HG02678 (cell line): ENCODE measurements at regions not wholly inside any gene's neighbourhood (a gene's known extent, or its start where the extent isn't known, plus 50 kb on each side); places are given as distances from the start of the nearest gene placed in this dataset.

Experiments
- ATAC-seq: cut with Tn5 transposase; IDR thresholded peaks from one replicate; pipeline ENCODE4 v1.9.1; 2021; ENCODE audit warnings: mild to moderate bottlenecking, moderate library complexity; ENCODE audit not compliant: unreplicated experiment

- ATAC-seq: no peak
Observed at GRCh38 chr22:48369789-48370507, 1457.7 kb downstream of the BRD1 start.

DNA sequence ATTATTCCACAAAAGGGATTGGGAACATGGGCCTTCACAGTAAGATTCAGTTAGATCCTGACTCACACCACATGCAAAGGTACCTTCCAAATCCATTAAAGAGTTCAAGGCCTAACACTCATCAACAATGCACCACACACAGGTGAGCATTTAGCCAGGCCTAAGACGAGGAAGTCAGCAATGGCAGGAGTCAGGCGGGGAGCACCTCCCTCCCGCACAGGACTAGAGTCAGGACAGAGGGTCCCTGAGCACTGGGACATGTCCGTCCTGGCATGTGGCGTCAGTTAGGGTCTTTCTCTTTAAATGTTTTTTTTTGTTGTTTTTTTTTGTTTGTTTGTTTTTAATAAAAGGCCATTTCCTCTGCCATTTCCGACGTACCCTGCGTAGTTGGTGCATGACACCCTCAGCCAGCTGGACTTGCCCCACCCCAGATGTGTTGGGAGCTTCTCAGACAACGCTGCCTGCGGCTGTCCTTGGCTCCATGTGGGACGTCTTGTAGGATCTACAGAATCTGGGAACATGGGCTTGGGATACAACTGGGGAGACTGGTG is 1458.6 kb downstream of the BRD1 start:
- ATAC-seq: no peak

DNA sequence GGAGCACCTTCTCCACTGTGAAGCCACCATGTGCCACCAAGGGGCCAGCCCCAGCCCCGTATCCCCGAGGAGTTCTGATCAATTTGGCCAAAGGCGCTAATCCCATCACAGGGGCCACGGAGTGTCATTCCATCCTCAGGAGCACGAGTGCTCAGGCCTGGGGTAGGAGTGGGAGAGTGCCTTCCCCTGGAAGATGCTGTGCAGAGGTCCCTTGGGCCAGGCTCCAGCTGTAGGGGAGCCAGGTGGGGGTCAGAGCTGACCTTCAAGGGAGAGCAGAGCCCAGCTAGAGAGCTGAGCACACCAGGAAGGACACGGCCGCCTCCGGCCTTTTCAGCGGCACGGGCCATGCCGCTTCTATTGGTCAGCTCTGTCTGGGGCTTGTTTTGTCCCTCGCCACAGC is 1459.9 kb downstream of the BRD1 start:
- ATAC-seq: no peak

DNA sequence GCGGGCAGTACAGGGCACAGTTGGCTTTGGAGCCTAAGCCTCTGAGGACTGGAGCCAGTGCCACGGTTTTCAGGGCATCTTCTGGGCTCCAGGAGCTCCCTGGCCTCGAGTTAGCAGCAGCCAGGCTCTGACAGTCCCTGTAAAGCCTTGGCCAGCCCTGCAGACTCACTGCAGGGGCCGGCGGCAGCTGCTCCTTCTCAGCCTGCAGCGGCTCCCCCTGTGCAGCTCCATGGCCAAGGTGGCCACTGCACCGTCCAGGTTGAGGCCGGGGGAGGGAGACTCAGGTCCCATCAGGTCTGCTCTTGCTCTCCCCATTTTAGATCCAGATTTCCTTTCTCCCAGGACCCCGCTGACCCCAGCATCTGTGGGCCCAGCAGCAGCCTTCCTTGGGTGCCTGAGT is 1461.1 kb downstream of the BRD1 start:
- ATAC-seq: no peak

- no peak for ATAC-seq
Observed at GRCh38 chr22:48366056-48366455, 1461.6 kb downstream of the BRD1 start.

DNA sequence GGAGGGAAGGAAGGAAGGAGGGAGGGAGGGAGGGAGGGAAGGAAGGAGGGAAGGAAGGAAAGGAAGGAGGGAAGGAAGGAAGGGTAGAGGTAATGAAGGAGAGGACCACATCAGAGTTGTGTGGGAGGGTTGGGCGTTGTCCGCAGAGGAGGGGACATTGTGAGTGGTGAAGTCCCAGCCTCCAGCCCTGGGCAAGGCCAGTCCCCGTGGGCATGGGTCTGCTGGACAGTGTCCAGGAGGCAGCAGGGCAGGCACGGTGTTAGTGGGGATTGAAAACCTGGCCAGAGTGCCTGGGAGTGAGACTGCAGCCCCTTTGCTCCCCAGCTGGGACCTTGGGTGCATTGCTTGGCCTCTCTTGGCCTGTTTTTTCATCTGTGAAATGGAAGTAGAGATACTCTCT is 1462.3 kb downstream of the BRD1 start:
- ATAC-seq: no peak

GRCh38 chr22:48362721-48363404 is 1464.8 kb downstream of the BRD1 start:
- no peak for ATAC-seq

DNA sequence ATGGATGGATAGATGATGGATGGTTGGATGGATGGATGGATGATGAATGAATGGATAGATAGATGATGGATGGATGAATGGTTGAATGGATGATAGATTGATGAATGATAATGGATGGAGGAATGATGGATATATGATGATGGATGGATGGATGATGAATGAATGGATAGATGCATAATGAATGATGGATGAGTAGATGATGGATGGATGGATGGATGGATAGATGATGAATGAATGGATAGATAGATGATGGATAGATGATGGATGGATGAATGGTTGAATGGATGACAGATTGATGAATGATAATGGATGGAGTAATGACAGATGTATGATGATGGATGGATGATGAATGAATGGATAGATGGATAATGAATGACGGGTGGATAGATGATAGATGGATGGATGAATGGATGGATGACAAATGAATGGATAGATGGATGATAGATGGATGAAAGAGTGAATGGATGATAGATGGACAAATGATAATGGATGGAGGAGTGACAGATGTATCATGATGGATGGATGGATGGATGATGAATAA is 1466.5 kb downstream of the BRD1 start:
- ATAC-seq: no peak

GRCh38 chr22:48359613-48359965 is 1468.1 kb downstream of the BRD1 start:
- no peak for ATAC-seq

DNA sequence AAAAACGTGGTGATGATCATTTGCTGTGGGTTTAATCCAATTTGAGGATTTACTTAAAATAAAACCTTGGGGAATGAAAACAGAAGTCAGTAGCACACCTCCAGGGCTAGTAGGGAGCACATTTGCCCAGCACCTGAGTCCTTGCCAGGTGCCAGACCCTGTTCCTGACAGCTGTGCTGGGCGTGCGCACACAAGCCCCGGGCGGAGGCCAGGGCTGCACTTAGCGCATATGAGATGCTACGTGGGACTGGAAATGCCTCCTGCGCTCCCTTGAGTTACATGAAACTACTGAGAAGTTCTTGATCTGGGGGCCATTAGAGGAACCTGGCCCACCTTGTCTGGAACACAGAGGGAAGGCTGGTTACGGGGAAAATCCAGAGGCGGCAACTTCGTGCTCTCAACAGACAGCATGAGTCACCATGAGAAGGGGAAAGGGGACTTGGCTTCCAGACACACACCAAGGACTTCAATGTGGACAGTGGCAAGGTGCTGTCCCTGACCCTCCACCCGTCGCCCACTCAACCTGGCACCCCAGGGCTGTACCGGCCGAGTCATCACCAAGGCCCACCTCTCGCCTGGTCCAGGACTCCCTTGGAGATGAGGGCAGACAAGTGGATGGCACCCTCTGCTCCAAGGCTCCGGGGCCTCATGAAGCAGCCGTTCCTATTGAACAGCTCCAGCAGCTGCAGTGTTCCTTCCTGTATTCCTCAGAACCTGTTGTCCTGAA is 1468.6 kb downstream of the BRD1 start:
- ATAC-seq: no peak

- ATAC-seq: no peak
Observed at GRCh38 chr22:48357961-48358360, 1469.7 kb downstream of the BRD1 start.

GRCh38 chr22:48357196-48357595 is 1470.5 kb downstream of the BRD1 start:
- no peak for ATAC-seq

GRCh38 chr22:48356731-48357130 is 1470.9 kb downstream of the BRD1 start:
- no peak for ATAC-seq

DNA sequence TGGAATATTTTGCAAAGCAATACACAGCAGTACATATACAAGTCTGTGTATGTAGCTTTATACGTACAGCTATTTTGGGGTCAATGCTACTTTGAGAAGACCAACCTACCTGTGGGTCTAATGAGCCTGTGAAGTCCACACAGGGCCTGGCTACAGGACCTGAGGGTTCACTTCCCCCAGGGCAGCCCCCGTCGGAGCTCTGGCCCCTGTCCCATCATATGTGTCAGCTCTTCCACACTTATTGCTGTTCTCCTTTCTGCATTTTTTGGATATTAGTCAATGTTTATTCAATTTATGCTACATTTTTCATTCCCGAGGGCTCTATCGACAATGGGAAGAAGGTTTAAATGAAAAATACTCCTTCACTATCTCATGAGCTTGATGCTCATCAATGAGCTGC is 1473.6 kb downstream of the BRD1 start:
- ATAC-seq: no peak

DNA sequence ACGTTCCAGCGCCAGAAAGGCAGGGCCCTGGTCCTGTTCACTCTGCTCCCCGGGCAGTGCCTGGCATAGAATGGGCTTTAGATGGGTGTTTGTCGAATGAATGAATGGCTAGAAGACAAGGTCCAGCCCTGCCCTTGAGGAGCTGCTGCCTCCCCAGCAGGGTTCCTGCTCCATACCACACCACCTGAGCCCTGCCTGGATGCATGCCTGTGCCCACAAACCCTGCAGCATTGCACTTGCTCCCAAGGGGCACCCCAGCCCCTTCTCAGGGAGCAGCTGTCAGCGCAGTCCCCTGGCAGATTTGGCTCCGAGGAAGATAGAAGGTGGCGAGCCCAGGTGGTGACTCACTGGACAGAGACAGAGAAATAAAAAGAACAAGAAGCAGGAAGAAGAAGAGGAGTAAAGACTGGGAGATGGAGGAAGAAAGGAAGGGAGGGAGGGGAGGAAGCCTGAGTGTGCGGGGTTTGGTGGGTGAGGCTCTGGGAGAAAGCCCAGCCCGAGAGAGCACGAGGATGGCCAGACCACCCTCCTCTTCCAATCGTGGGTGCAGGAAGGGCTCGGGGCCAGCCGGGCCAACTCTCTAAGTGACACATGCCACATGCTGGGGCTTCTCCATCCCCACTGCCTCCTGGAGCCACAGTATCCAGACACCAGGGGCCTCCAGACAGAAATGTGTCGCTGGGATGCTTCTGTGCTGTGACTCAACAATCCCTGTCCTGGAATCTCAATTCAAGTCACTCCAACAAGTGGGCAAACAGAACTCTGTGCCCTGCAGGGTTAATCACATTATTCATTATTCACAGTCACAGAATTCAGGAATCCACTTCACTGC is 1474.3 kb downstream of the BRD1 start:
- no peak for ATAC-seq

DNA sequence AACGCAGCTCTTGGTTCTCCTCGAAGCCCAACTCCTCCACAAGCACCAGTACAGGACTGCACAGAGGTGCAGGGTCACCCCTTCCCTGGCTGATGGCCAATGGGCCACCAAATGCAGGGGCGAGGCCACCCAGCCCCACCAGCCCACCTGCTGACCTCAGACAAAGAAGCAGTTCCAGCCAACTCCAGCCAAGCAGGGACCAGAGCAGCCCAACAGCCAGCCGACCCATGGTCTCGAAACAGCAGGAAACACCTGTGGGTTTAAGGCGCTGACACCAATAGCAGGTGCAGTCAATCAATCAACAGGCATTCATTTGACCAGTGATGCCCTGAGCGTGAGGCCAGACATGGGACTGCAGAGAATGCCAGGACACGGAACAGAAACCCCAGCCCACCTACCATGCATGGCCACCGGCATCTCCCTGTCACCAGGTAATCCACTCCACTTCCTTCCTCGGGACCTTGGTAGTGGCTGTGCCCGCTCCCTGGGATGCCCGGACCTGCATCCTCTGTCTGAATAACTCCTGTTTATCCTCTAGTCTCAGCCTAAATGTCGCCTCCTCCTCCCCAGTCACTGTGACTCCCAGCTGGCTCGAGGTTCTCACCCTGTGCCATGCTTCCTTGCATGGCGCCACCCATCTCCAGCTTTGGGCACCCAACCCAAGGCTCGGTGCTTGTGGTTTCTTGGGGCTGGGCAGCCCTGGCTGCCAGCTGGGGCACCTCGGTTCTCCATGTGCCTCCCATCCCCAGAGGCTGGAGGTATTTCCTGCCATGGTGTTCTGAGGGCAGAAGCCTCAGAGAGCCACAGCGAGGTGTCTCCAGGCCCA is 1475.4 kb downstream of the BRD1 start:
- no peak for ATAC-seq

- ATAC-seq: no peak
Observed at GRCh38 chr22:48351376-48352085, 1476.1 kb downstream of the BRD1 start.

DNA sequence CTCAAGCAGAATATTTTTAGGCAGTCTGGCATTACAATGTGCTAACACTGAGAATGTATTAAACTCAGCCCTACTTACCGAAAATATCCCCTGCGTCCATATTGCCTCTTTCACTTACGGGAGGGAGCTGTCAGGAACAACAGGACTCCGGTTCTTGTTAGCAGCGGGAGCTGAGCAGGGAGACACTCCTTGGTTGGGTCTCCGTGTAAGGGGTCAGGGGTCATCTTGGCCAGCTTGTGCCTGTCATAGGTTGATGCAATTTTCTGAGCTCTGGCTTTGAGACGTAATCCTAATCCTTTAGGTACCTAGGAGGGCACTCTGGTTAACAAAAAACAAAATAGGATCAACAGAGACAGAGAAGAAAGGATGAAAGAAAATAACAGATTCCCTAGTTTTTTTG is 1477.2 kb downstream of the BRD1 start:
- no peak for ATAC-seq

- ATAC-seq: no peak
Observed at GRCh38 chr22:48348855-48349254, 1478.8 kb downstream of the BRD1 start.
